Parathyroid adenoma (tissue), 2 donors: ENCODE measurements at regions not wholly inside any gene's neighbourhood (a gene's known extent, or its start where the extent isn't known, plus 50 kb on each side); places are given as distances from the start of the nearest gene placed in this dataset.

Experiments
- H2AFZ ChIP-seq: fragments of 300-600 bp; sonication (generic); one replicate; pipeline ENCODE4 v1.7.0; 2017; ENCODE audit warnings: antibody characterized with exemption, mild to moderate bottlenecking
- H3K27ac ChIP-seq: fragments of 300-600 bp; sonication (generic); one replicate; pipeline ENCODE4 v1.7.0; 2017
- H3K27me3 ChIP-seq: fragments of 300-600 bp; sonication (generic); one replicate; pipeline ENCODE4 v1.7.0; 2017; ENCODE audit warnings: low read length; ENCODE audit not compliant: control insufficient read depth, insufficient read depth
- H3K36me3 ChIP-seq: fragments of 300-600 bp; sonication (generic); one replicate; pipeline ENCODE4 v1.7.0; 2017; ENCODE audit warnings: low read length; ENCODE audit not compliant: control insufficient read depth, insufficient read depth
- H3K4me1 ChIP-seq: fragments of 300-600 bp; sonication (generic); one replicate; pipeline ENCODE4 v1.7.0; 2017; ENCODE audit warnings: control low read depth
- H3K4me2 ChIP-seq: fragments of 300-600 bp; sonication (generic); one replicate; pipeline ENCODE4 v1.7.0; 2017; ENCODE audit warnings: low read length
- H3K4me3 ChIP-seq: fragments of 300-600 bp; sonication (generic); one replicate; pipeline ENCODE4 v1.7.0; 2017; ENCODE audit warnings: low read depth, low read length
- H3K79me2 ChIP-seq: fragments of 300-600 bp; sonication (generic); one replicate; pipeline ENCODE4 v1.7.0; 2017; ENCODE audit warnings: control low read depth
- H3K9ac ChIP-seq: fragments of 300-600 bp; sonication (generic); one replicate; pipeline ENCODE4 v1.7.0; 2017; ENCODE audit warnings: mild to moderate bottlenecking
- H3K9me3 ChIP-seq: fragments of 300-600 bp; sonication (generic); one replicate; pipeline ENCODE4 v1.7.0; 2017; ENCODE audit warnings: low read length; ENCODE audit not compliant: control insufficient read depth
- CTCF ChIP-seq: fragments of 300-600 bp; sonication (generic); IDR thresholded peaks from one replicate; pipeline ENCODE4 v1.7.0; 2017; ENCODE audit warnings: antibody characterized with exemption, mild to moderate bottlenecking
- donor health status: primary hyperparathyroidism.

GRCh38 chr3:151976211-151977050 lies 103.0 kb downstream of the SUCNR1 start:
- H3K4me1 ChIP-seq: no peaks in the 10 kb centered on the region
- H3K4me2 ChIP-seq: no peak overlapping the region
- no peak overlapping the region for H3K9ac ChIP-seq
- no peak overlapping the region for H2AFZ ChIP-seq
- no peaks in the 10 kb centered on the region for H3K9me3 ChIP-seq
- no peak for TF ChIP-seq CTCF
- no peaks in the 10 kb centered on the region for H3K79me2 ChIP-seq
- H3K36me3 ChIP-seq: no peaks in the 10 kb centered on the region
- H3K27ac ChIP-seq: no peak overlapping the region
- H3K4me3 ChIP-seq: no peak overlapping the region
- H3K27me3 ChIP-seq: no peaks in the 10 kb centered on the region

GRCh38 chr3:151979906-151980305 lies 106.5 kb downstream of the SUCNR1 start:
- Histone ChIP-seq H3K36me3 (no peaks in the 10 kb centered on the region), H3K4me1 (no peaks in the 10 kb centered on the region), H3K27me3 (no peaks in the 10 kb centered on the region), H3K9me3 (no peaks in the 10 kb centered on the region), H3K4me3 (no peak overlapping the region), H3K79me2 (no peaks in the 10 kb centered on the region), H3K9ac (no peak overlapping the region), H3K4me2 (no peak overlapping the region), H2AFZ (no peak overlapping the region), H3K27ac (no peak overlapping the region)
- TF ChIP-seq CTCF: no peak

GRCh38 chr3:151983538-151983937 lies 110.1 kb downstream of the SUCNR1 start:
- no peaks in the 10 kb centered on the region for H3K79me2 ChIP-seq
- H3K4me2 ChIP-seq: no peak overlapping the region
- no peaks in the 10 kb centered on the region for H3K9me3 ChIP-seq
- H3K4me3 ChIP-seq: no peak overlapping the region
- no peaks in the 10 kb centered on the region for H3K27me3 ChIP-seq
- H2AFZ ChIP-seq: no peak overlapping the region
- H3K27ac ChIP-seq: no peak overlapping the region
- no peaks in the 10 kb centered on the region for H3K4me1 ChIP-seq
- TF ChIP-seq CTCF: no peak
- H3K9ac ChIP-seq: no peak overlapping the region
- no peaks in the 10 kb centered on the region for H3K36me3 ChIP-seq

- Histone ChIP-seq H3K4me2 (no peak overlapping the region), H3K27ac (no peak overlapping the region), H2AFZ (no peak overlapping the region), H3K4me1 (no peaks in the 10 kb centered on the region), H3K36me3 (no peaks in the 10 kb centered on the region), H3K9ac (no peak overlapping the region), H3K79me2 (no peaks in the 10 kb centered on the region), H3K27me3 (no peaks in the 10 kb centered on the region), H3K4me3 (no peak overlapping the region), H3K9me3 (no peaks in the 10 kb centered on the region)
- TF ChIP-seq CTCF: no peak
Measured at GRCh38 chr3:151985787-151986430, 112.5 kb downstream of the SUCNR1 start.
